GM12878 (cell line): ENCODE measurements at regions not wholly inside any gene's neighbourhood (a gene's known extent, or its start where the extent isn't known, plus 50 kb on each side); places are given as distances from the start of the nearest gene placed in this dataset.

Experiments used
- ATAC-seq: fragments of 200-7000 bp; cut with Tn5 transposase; 3 replicates; pipeline ENCODE4 v1.9.1; 2020; ENCODE audit warnings: mild to moderate bottlenecking, moderate library complexity
- BruUV-seq: library from RNA; stranded (reverse); fragments of 400-500 nt; replicated peaks from 2 replicates; lab custom pipeline; 2021; lab: Mats Ljungman, UMichigan
- CTCF ChIA-PET: fragments of 300-600 bp; sonication (Branson Sonifier 250); formaldehyde crosslinking; extraction: SDS; loops from one replicate; lab custom pipeline; 2021; ENCODE audit warnings: inconsistent platforms; lab: Yijun Ruan, JAX
- POLR2A ChIA-PET: fragments of 350-600 bp; formaldehyde crosslinking; extraction: SDS; loops from one replicate; lab custom pipeline; 2021; ENCODE audit warnings: inconsistent platforms; lab: Charles Lee
- RAD21 ChIA-PET: fragments of 300-600 bp; sonication (Branson Sonifier 250); formaldehyde crosslinking; loops from one replicate; lab custom pipeline; 2023; ENCODE audit warnings: antibody characterized with exemption; ENCODE audit not compliant: unreplicated experiment; lab: Charles Lee
- SMC1A ChIA-PET: fragments of 300-600 bp; sonication (Branson Sonifier 250); formaldehyde crosslinking; loops from one replicate; lab custom pipeline; 2023; ENCODE audit not compliant: unreplicated experiment, uncharacterized antibody; lab: Charles Lee
- DNase-seq: peaks from one replicate; pipeline ENCODE4 v3.0.0-alpha.2; 2011; ENCODE audit warnings: low read depth, low spot score
- FAIRE-seq: peaks from 3 replicates; lab custom pipeline; 2011; peaks lifted over from hg19 to GRCh38; lab: Jason Lieb, UNC
- H2AFZ ChIP-seq: 2 replicates; pipeline ENCODE4 v1.6.0; 2011; ENCODE audit warnings: low read depth, low read length, control low read depth; ENCODE audit not compliant: control insufficient read depth
- H3K27ac ChIP-seq: 2 replicates; pipeline ENCODE4 v1.5.1; 2011; ENCODE audit warnings: control low read depth; ENCODE audit not compliant: control insufficient read depth, insufficient read depth
- H3K27me3 ChIP-seq, 2 experiments: replicated peaks in 1 of 2; 2 replicates each; pipeline versions ENCODE4 v1.6.0 to v1.6.1; 2011; ENCODE audit warnings: low read length in 1 of 2; ENCODE audit not compliant: control insufficient read depth in 2 of 2, insufficient read depth in 2 of 2
- H3K36me3 ChIP-seq, 2 experiments: 2 replicates each; pipeline ENCODE4 v1.5.1; 2011; ENCODE audit warnings: low read length in 1 of 2; ENCODE audit not compliant: control insufficient read depth in 2 of 2, insufficient read depth in 2 of 2
- H3K4me1 ChIP-seq: 2 replicates; pipeline ENCODE4 v1.6.1; 2011; ENCODE audit warnings: mild to moderate bottlenecking, low read length, moderate library complexity, mixed read lengths; ENCODE audit not compliant: control insufficient read depth, insufficient read depth
- H3K4me2 ChIP-seq: 2 replicates; pipeline ENCODE4 v1.6.0; 2011; ENCODE audit warnings: control low read depth; ENCODE audit not compliant: control insufficient read depth, insufficient read depth
- H3K4me3 ChIP-seq: fragments of 200-600 bp; sonication (generic); 2 replicates; pipeline ENCODE4 v1.5.1; 2016
- H3K79me2 ChIP-seq: 2 replicates; pipeline ENCODE4 v1.6.0; 2011; ENCODE audit warnings: low read length; ENCODE audit not compliant: control insufficient read depth, insufficient read depth
- H3K9ac ChIP-seq: 2 replicates; pipeline ENCODE4 v1.8.0; 2011; ENCODE audit warnings: low read length, control low read depth, mixed read lengths; ENCODE audit not compliant: control insufficient read depth, insufficient read depth
- H3K9me3 ChIP-seq: replicated peaks from 3 replicates; pipeline ENCODE4 v1.5.1; 2011; ENCODE audit warnings: mild to moderate bottlenecking, low read length; ENCODE audit not compliant: control insufficient read depth, insufficient read depth
- H4K20me1 ChIP-seq: 2 replicates; pipeline ENCODE4 v1.6.0; 2011; ENCODE audit not compliant: control insufficient read depth, insufficient read depth
- CBX5 ChIP-seq: sonication (generic); IDR thresholded peaks from 2 replicates; pipeline ENCODE4 v1.6.1; 2016; ENCODE audit warnings: low read depth, moderate library complexity, mild to moderate bottlenecking, inconsistent platforms
- CEBPB ChIP-seq, 2 experiments: fragments of 150-350 bp in 1 of 2; IDR thresholded peaks; 2 replicates each; pipeline ENCODE4 v1.6.1; 2012 to 2014; ENCODE audit warnings: low read depth in 2 of 2, low read length in 2 of 2, borderline replicate concordance in 1 of 2, inconsistent platforms in 1 of 2
- DPF2 ChIP-seq: fragments of 450-650 bp; IDR thresholded peaks from 2 replicates; pipeline ENCODE4 v1.6.1; 2017; ENCODE audit warnings: mild to moderate bottlenecking
- EP300 ChIP-seq, 2 experiments: fragments of 150-350 bp in 1 of 2; IDR thresholded peaks; 2 replicates each; pipeline ENCODE4 v1.6.1; 2011 to 2012; ENCODE audit warnings: low read depth in 2 of 2, low read length in 2 of 2, borderline replicate concordance in 1 of 2, improper control_type of control experiment in 1 of 2, inconsistent platforms in 1 of 2; ENCODE audit not compliant: control insufficient read depth in 1 of 2
- JUND ChIP-seq: IDR thresholded peaks from 2 replicates; pipeline ENCODE4 v1.6.1; 2012; ENCODE audit warnings: low read depth, mild to moderate bottlenecking, low read length, improper control_type of control experiment, moderate library complexity
- NRF1 ChIP-seq: conservative IDR thresholded peaks from 2 replicates; pipeline ENCODE4 v1.6.1; 2011; ENCODE audit warnings: mild to moderate bottlenecking, low read depth, low read length, improper control_type of control experiment
- RAD51 ChIP-seq: fragments of 450-650 bp; IDR thresholded peaks from 2 replicates; pipeline ENCODE4 v1.6.1; 2016; ENCODE audit warnings: moderate library complexity, mild to moderate bottlenecking, inconsistent platforms
- SIX5 ChIP-seq: IDR thresholded peaks from 2 replicates; pipeline ENCODE4 v1.6.1; 2011; ENCODE audit warnings: mild to moderate bottlenecking, low read depth, low read length, moderate library complexity; ENCODE audit not compliant: severe bottlenecking
- STAT3 ChIP-seq: IDR thresholded peaks from 2 replicates; pipeline ENCODE4 v1.6.1; 2011; ENCODE audit warnings: low read depth, low read length, improper control_type of control experiment
- SUPT20H ChIP-seq: IDR thresholded peaks from 2 replicates; pipeline ENCODE4 v1.6.1; 2011; ENCODE audit warnings: low read depth, mild to moderate bottlenecking, low read length, moderate library complexity, borderline replicate concordance; ENCODE audit not compliant: control insufficient read depth
- WGBS: methylation state at CpG from one replicate; pipeline ENCODE4 v1.1.6; 2016; ENCODE audit warnings: low lambda C conversion rate; ENCODE audit not compliant: insufficient replicate concordance, insufficient coverage; ENCODE audit errors: missing lambda C conversion rate; 5-methylcytosine and 5-hydroxymethylcytosine counted together
- in situ Hi-C: fragments of 300-500 bp; cut with MboI; formaldehyde crosslinking; loops from 9 replicates; pipeline ENCODE4 v1.14.3; 2018; ENCODE audit warnings: mixed read lengths
- intact Hi-C: fragments of 100-400 bp; cut with micrococcal nuclease; formaldehyde crosslinking; loops from one replicate; pipeline ENCODE4 v1.14.2; 2022; ENCODE audit not compliant: unreplicated experiment
- TF ChIP-seq, protein P1 (sequence below): IDR thresholded peaks from 2 replicates; pipeline ENCODE4 v1.6.1; 2011; ENCODE audit warnings: mild to moderate bottlenecking, low read depth, low read length, moderate library complexity; ENCODE audit not compliant: insufficient replicate concordance

DNA sequence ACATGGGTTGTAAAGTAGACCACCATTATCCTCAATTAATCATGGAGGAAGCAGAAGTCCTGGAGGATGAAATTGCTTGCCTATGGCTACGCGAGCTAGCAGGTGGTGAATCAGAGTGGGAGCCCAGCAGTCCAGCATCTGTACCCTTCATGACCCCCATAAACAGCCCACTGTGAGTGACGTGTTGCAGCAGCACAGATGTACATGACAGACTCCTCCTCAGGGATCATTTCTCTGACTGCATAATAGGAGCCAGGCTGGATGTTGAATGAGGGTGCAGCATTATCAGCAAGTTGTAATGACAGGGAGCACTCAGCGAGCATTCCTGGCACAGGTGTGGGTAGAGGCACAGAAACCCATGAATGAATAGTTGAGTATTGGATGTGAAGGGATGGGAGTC, 339.3 kb downstream of the MYCN start:
- no peaks in the 10 kb centered on the region for H3K36me3 ChIP-seq
- no peaks in the 10 kb centered on the region for H4K20me1 ChIP-seq
- 52% methylated on average over 4 of the region's 4 CpGs for WGBS
- no peak for DNase-seq
- no peak for ATAC-seq
- no peak for FAIRE-seq
- H3K79me2 ChIP-seq = no peaks in the 10 kb centered on the region
- no peak overlapping the region for H2AFZ ChIP-seq
- ChIA-PET RAD21 (no interaction called here), POLR2A (no interaction called here), SMC1A (interaction anchor here (1.0 kb wide), 1 partner anchor 340 kb away, joined by 4 read pairs; no protein-coding TSS in a partner anchor), CTCF (no interaction called here)
- H3K9me3 ChIP-seq = no peaks in the 10 kb centered on the region
- in situ Hi-C loops = loop anchor here (10.0 kb wide), 1 partner anchor 645 kb away; no protein-coding TSS in a partner anchor
- no peak overlapping the region for H3K27ac ChIP-seq
- no peaks in the 10 kb centered on the region for H3K4me1 ChIP-seq
- intact Hi-C loops = no loop called here
- no peak overlapping the region for H3K4me3 ChIP-seq
- no TSS peak for BruUV-seq
- H3K27me3 ChIP-seq = no peaks in the 10 kb centered on the region; a peak in 2 of 4 replicates
- H3K9ac ChIP-seq = no peak overlapping the region
- TF ChIP-seq NRF1 (no peak), DPF2 (no peak), SUPT20H (no peak), SIX5 (no peak), JUND (no peak), STAT3 (no peak), CBX5 (no peak), RAD51 (no peak), EP300 (IDR thresholded peaks at IDR 0.05; ENCODE audit: borderline replicate concordance in 1 of 2, control insufficient read depth in 1 of 2, low read depth in 2 of 2, low read length in 2 of 2) (no peak), CEBPB (IDR thresholded peaks at IDR 0.05; ENCODE audit: borderline replicate concordance in 1 of 2, low read depth in 2 of 2, low read length in 2 of 2) (no peak)
- TF ChIP-seq, protein P1, sequence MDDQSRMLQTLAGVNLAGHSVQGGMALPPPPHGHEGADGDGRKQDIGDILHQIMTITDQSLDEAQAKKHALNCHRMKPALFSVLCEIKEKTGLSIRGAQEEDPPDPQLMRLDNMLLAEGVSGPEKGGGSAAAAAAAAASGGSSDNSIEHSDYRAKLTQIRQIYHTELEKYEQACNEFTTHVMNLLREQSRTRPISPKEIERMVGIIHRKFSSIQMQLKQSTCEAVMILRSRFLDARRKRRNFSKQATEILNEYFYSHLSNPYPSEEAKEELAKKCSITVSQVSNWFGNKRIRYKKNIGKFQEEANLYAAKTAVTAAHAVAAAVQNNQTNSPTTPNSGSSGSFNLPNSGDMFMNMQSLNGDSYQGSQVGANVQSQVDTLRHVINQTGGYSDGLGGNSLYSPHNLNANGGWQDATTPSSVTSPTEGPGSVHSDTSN = no peak
- no peak overlapping the region for H3K4me2 ChIP-seq
